Liver (tissue), 3 donors: ENCODE measurements at regions not wholly inside any gene's neighbourhood (a gene's known extent, or its start where the extent isn't known, plus 50 kb on each side); places are given as distances from the start of the nearest gene placed in this dataset.
"Not testable (repeated sequence)": the region's sequence is repeated elsewhere in the genome, so short reads cannot be mapped to it uniquely, and the experiment has no call there.

Experiments
- EGR1 ChIP-seq, 2 donors: IDR thresholded peaks; 2 replicates each; pipeline ENCODE4 v1.6.1; 2016 to 2018; ENCODE audit warnings: antibody characterized with exemption in 2 of 2, low read depth in 2 of 2
- TAF1 ChIP-seq: conservative IDR thresholded peaks from 2 replicates; pipeline ENCODE4 v1.6.1; 2016; ENCODE audit warnings: antibody characterized with exemption, mild to moderate bottlenecking
- YY1 ChIP-seq: IDR thresholded peaks from 2 replicates; pipeline ENCODE4 v1.6.1; 2016; ENCODE audit warnings: antibody characterized with exemption, mild to moderate bottlenecking
- TF ChIP-seq, protein P1 (sequence below): fragments of 150-350 bp; IDR thresholded peaks from 2 replicates; pipeline ENCODE4 v1.5.1; 2017; ENCODE audit warnings: improper control_type of control experiment, low read depth, low read length; ENCODE audit not compliant: missing input control
- TF ChIP-seq, protein P2 (sequence below): IDR thresholded peaks from 2 replicates; pipeline ENCODE4 v1.6.1; 2016; ENCODE audit warnings: antibody characterized with exemption
- donor health status: healthy.
- donor health status: healthy.

DNA sequence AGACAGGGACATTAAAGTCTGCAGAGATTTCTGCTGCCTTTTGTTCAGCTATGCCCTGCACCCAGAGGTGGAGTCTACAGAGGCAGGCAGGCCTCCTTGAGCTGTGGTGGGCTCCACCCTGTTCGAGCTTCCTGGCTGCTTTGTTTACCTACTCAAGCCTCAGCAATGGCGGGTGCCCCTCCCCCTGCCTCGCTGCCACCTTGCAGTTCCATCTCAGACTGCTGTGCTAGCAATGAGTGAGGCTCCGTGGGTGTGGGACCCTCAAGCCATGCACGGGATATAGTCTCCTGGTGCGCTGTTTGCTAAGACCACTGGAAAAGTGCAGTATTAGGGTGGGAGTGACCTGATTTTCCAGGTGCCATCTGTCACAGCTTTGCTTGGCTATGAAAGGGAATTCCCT, 125.4 kb upstream of the FOXG1 start:
- TF ChIP-seq, protein P1, sequence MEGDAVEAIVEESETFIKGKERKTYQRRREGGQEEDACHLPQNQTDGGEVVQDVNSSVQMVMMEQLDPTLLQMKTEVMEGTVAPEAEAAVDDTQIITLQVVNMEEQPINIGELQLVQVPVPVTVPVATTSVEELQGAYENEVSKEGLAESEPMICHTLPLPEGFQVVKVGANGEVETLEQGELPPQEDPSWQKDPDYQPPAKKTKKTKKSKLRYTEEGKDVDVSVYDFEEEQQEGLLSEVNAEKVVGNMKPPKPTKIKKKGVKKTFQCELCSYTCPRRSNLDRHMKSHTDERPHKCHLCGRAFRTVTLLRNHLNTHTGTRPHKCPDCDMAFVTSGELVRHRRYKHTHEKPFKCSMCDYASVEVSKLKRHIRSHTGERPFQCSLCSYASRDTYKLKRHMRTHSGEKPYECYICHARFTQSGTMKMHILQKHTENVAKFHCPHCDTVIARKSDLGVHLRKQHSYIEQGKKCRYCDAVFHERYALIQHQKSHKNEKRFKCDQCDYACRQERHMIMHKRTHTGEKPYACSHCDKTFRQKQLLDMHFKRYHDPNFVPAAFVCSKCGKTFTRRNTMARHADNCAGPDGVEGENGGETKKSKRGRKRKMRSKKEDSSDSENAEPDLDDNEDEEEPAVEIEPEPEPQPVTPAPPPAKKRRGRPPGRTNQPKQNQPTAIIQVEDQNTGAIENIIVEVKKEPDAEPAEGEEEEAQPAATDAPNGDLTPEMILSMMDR = not testable (repeated sequence)
- TF ChIP-seq TAF1; EGR1 (IDR thresholded peaks at IDR 0.05; ENCODE audit: low read depth in 2 of 2); YY1: not testable (repeated sequence)
- TF ChIP-seq, protein P2, sequence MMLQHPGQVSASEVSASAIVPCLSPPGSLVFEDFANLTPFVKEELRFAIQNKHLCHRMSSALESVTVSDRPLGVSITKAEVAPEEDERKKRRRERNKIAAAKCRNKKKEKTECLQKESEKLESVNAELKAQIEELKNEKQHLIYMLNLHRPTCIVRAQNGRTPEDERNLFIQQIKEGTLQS = not testable (repeated sequence)
